Loucy (cell line): ENCODE measurements at regions not wholly inside any gene's neighbourhood (a gene's known extent, or its start where the extent isn't known, plus 50 kb on each side); places are given as distances from the start of the nearest gene placed in this dataset.

Experiments used
- H2AFZ ChIP-seq: fragments of 200-600 bp; sonication (generic); 2 replicates; pipeline ENCODE4 v1.6.0; 2016; ENCODE audit warnings: antibody characterized with exemption, mild to moderate bottlenecking, low read length, moderate library complexity
- H3F3A ChIP-seq: fragments of 200-600 bp; 2 replicates; pipeline ENCODE4 v1.6.0; 2016; ENCODE audit warnings: antibody characterized with exemption, low read depth, mild to moderate bottlenecking
- H3K27me3 ChIP-seq: fragments of 200-600 bp; sonication (generic); 2 replicates; pipeline ENCODE4 v1.6.1; 2014; ENCODE audit warnings: low read length, mild to moderate bottlenecking; ENCODE audit not compliant: insufficient read depth, poor library complexity, severe bottlenecking
- H3K36me3 ChIP-seq: fragments of 200-600 bp; sonication (generic); 2 replicates; pipeline ENCODE4 v1.6.1; 2016; ENCODE audit warnings: low read length; ENCODE audit not compliant: insufficient read depth
- H3K4me1 ChIP-seq: fragments of 200-600 bp; sonication (generic); 2 replicates; pipeline ENCODE4 v1.5.1; 2014; ENCODE audit warnings: low read length, mild to moderate bottlenecking; ENCODE audit not compliant: insufficient read depth, poor library complexity, severe bottlenecking
- H3K4me2 ChIP-seq: fragments of 200-600 bp; sonication (generic); 2 replicates; pipeline ENCODE4 v1.6.0; 2014; ENCODE audit warnings: antibody characterized with exemption, low read length, low read depth, mild to moderate bottlenecking; ENCODE audit not compliant: poor library complexity, severe bottlenecking
- H3K4me3 ChIP-seq: fragments of 200-600 bp; sonication (generic); 2 replicates; pipeline ENCODE4 v1.5.1; 2014; ENCODE audit warnings: low read length, mild to moderate bottlenecking, mixed read lengths; ENCODE audit not compliant: poor library complexity, severe bottlenecking
- H3K79me2 ChIP-seq: fragments of 200-600 bp; sonication (generic); 2 replicates; pipeline ENCODE4 v1.6.1; 2014; ENCODE audit warnings: low read length; ENCODE audit not compliant: insufficient read depth
- H3K9ac ChIP-seq: fragments of 200-600 bp; sonication (generic); 2 replicates; pipeline ENCODE4 v1.6.0; 2014; ENCODE audit warnings: mild to moderate bottlenecking, low read depth, low read length, moderate library complexity; ENCODE audit not compliant: poor library complexity, severe bottlenecking
- H3K9me2 ChIP-seq: fragments of 200-600 bp; sonication (generic); replicated peaks from 2 replicates; pipeline ENCODE4 v1.6.1; 2016; ENCODE audit warnings: low read depth, low read length, mixed read lengths
- H3K9me3 ChIP-seq: fragments of 200-600 bp; sonication (generic); 2 replicates; pipeline ENCODE4 v1.6.1; 2014; ENCODE audit warnings: mild to moderate bottlenecking, antibody characterized with exemption, low read length, low read depth; ENCODE audit not compliant: insufficient read depth
- H4K20me1 ChIP-seq: fragments of 200-600 bp; sonication (generic); 2 replicates; pipeline ENCODE4 v1.6.0; 2014; ENCODE audit warnings: antibody characterized with exemption, low read length, mild to moderate bottlenecking; ENCODE audit not compliant: insufficient read depth, poor library complexity, severe bottlenecking
- EZH2phosphoT487 ChIP-seq: fragments of 200-600 bp; IDR thresholded peaks from 2 replicates; pipeline ENCODE4 v1.6.1; 2018; ENCODE audit warnings: antibody characterized with exemption, mild to moderate bottlenecking, moderate library complexity, borderline replicate concordance
- TF ChIP-seq, protein P1 (sequence below): fragments of 200-600 bp; sonication (generic); conservative IDR thresholded peaks from 2 replicates; pipeline ENCODE4 v1.5.1; 2014; ENCODE audit warnings: mild to moderate bottlenecking, antibody characterized with exemption, low read length

DNA sequence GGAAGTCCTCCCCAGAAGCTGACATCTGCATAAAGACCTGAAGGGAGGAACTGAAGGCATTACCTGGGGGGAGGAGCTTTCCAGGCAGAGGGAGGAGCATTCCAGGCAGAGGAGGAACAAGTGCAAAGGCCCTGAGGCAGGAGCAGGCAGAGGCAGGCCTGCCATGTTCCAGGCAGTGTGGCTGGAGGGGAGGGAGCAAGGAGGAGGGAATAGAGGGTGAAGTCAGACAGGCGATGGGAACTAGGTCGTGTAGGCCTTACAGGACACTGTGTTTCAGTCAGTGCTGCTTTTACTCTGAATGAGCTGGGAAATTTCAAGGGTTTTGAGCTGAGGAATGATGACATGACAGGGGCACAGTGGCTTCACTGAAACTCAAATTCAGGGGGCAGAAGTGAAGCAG, 292.7 kb downstream of the BCOR start:
- no peak overlapping the region for H2AFZ ChIP-seq
- no peaks in the 10 kb centered on the region for H4K20me1 ChIP-seq
- no peaks in the 10 kb centered on the region for H3F3A ChIP-seq
- H3K4me2 ChIP-seq: no peak overlapping the region
- no peak overlapping the region for H3K9ac ChIP-seq
- no peaks in the 10 kb centered on the region for H3K9me3 ChIP-seq
- TF ChIP-seq EZH2phosphoT487: no peak
- TF ChIP-seq, protein P1, sequence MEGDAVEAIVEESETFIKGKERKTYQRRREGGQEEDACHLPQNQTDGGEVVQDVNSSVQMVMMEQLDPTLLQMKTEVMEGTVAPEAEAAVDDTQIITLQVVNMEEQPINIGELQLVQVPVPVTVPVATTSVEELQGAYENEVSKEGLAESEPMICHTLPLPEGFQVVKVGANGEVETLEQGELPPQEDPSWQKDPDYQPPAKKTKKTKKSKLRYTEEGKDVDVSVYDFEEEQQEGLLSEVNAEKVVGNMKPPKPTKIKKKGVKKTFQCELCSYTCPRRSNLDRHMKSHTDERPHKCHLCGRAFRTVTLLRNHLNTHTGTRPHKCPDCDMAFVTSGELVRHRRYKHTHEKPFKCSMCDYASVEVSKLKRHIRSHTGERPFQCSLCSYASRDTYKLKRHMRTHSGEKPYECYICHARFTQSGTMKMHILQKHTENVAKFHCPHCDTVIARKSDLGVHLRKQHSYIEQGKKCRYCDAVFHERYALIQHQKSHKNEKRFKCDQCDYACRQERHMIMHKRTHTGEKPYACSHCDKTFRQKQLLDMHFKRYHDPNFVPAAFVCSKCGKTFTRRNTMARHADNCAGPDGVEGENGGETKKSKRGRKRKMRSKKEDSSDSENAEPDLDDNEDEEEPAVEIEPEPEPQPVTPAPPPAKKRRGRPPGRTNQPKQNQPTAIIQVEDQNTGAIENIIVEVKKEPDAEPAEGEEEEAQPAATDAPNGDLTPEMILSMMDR: no peak
- H3K4me3 ChIP-seq: no peak overlapping the region
- H3K4me1 ChIP-seq: no peaks in the 10 kb centered on the region
- H3K36me3 ChIP-seq: no peaks in the 10 kb centered on the region
- no peaks in the 10 kb centered on the region for H3K27me3 ChIP-seq
- no peaks in the 10 kb centered on the region for H3K9me2 ChIP-seq
- H3K79me2 ChIP-seq: no peaks in the 10 kb centered on the region

DNA sequence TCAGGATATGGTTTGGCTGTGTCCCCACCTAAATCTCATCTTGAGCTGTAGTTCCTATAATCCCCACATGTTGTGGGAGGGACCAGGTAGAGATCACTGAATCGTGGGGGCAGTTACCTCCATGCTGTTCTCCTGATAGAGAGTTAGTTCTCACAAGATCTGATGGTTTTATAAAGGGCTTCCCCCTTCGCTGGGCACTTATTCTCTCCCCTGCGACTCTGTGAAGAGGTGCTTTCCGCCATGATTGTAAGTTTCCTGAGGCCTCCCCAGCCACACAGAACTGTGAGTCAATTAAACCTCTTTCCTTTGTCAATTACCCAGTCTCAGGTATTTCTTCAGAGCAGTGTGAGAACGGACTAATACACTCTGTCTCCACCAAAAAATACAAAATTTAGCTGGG, 291.9 kb downstream of the BCOR start:
- H3K9ac ChIP-seq: no peak overlapping the region
- H3K9me2 ChIP-seq: no peaks in the 10 kb centered on the region
- TF ChIP-seq, protein P1: no peak
- no peak for TF ChIP-seq EZH2phosphoT487
- H3K4me1 ChIP-seq: no peaks in the 10 kb centered on the region
- H3K4me2 ChIP-seq: no peak overlapping the region
- no peak overlapping the region for H3K4me3 ChIP-seq
- no peak overlapping the region for H2AFZ ChIP-seq
- H3K36me3 ChIP-seq: no peaks in the 10 kb centered on the region
- no peaks in the 10 kb centered on the region for H4K20me1 ChIP-seq
- H3F3A ChIP-seq: no peaks in the 10 kb centered on the region
- no peaks in the 10 kb centered on the region for H3K79me2 ChIP-seq
- no peaks in the 10 kb centered on the region for H3K27me3 ChIP-seq
- no peaks in the 10 kb centered on the region for H3K9me3 ChIP-seq

DNA sequence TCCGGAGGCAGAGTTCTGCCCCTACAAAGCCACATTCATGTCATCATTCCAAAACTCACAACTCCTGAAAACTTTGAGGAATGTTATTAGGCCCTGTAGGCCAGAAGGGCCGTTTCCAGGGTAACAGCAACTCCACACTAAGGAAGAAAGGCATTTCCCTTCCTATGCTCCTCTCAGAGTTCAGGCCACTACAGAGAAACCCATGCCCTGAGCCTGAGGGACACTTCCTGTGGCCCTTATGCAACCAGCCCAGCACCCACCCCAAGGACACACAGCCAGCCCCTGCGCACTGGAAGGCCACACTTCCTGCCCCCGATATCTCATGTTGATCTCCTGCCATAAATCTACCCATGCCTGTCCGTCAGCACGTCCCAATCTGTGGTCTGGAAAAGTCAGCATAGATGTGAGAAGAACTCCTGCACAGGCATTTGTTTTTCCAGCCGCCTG, 289.3 kb downstream of the BCOR start:
- H2AFZ ChIP-seq: no peak overlapping the region

More for the DNA sequence above, 289.3 kb downstream of the BCOR start:
- no peak overlapping the region for H3K9ac ChIP-seq
- TF ChIP-seq, protein P1: no peak
- TF ChIP-seq EZH2phosphoT487: no peak
- no peak overlapping the region for H3K4me3 ChIP-seq
- H3K79me2 ChIP-seq: no peaks in the 10 kb centered on the region
- no peaks in the 10 kb centered on the region for H3K36me3 ChIP-seq
- no peaks in the 10 kb centered on the region for H3K4me1 ChIP-seq
- H3K9me3 ChIP-seq: no peaks in the 10 kb centered on the region
- H3K27me3 ChIP-seq: no peaks in the 10 kb centered on the region
- H4K20me1 ChIP-seq: no peaks in the 10 kb centered on the region
- no peaks in the 10 kb centered on the region for H3K9me2 ChIP-seq
- H3K4me2 ChIP-seq: no peak overlapping the region
- no peaks in the 10 kb centered on the region for H3F3A ChIP-seq
